ELF-1 (cell line): ENCODE measurements at regions not wholly inside any gene's neighbourhood (a gene's known extent, or its start where the extent isn't known, plus 50 kb on each side); places are given as distances from the start of the nearest gene placed in this dataset.

Experiments
- DNase-seq: peaks from one replicate; pipeline ENCODE4 v3.0.0-alpha.2; 2016; ENCODE audit warnings: low read depth, low spot score

DNA sequence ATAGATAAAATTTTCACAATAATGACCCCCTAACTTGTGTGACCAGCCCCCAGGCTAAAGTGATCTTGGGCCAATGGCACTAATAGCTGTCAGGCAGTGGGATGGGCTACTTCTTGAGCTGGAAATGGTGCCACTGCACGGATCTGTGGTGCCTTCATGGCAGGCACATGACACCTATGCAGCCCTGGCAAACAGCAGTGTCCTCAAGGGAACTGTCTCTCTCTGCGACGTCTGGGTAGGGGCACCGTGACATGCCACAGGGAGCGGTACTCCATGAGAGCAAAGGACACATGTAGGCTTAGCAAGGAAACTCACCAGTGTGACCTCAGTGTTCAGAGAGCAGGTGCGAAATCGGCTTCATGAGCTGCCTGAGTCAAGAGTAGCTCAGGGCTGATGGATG, 161.7 kb upstream of the TWIST2 start:
- DNase-seq, result no peak

DNA sequence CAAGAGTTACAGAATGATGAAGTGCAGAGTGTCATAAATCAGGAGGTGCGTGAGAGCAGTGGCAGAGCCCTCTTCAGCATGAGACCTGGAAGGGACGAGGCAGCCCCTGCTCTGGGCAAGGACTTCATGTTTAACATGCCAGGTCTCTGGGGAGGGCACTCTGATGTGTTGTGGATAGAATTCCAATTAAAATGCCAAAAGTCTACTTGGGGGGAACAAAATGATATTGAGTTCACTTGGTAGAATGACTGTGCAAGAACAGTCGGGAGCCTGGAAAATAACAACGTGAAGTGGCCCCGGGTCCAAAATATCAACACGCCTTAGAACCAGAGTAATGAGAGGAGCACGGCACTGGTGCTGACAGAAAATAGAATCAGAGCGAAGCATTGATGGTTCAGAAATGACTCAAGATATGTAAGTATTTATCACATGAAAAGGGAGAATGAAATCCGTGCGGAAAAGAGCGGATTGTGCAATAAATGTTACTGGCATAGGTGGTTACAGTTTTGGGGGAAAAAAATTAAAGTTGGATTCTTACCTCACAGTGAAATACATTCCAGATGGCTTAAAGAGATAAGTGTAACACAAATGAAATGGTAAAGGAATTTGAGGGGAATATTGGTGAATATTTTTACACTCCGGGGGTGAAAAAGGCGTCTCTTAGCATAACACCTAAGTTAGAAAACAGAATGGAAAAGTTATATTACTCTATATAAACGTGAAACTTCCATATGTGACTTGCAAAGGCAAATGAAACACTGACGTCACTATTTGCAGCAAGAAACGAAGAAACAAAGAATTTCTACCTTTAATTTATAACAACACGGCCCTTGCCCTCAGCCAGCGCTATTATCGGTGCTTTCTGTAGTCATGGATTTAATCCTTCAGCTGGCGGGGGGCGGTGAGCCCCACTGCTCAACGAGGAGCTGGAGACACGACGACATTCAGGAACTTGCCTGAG, 159.4 kb upstream of the TWIST2 start:
- no peak for DNase-seq

DNA sequence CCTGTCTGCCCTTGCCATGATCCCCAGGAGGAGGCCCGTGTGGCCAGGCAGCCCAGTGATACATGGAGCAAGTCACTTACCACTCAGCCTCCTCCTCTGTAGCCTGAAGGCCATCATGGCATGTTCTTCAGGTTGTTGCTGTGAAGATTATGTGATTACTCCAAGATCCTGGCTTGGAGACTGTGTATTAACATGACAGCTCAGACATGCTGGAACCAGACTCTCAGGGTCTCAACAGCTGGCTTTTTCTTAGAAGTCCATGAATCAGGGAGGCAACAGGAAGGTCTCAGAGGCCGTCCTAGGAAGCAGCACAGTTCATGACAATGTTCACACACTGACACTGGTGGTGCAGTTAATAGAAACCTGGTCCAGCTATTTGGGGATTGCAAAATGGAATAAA, 158.6 kb upstream of the TWIST2 start:
- no peak for DNase-seq

DNA sequence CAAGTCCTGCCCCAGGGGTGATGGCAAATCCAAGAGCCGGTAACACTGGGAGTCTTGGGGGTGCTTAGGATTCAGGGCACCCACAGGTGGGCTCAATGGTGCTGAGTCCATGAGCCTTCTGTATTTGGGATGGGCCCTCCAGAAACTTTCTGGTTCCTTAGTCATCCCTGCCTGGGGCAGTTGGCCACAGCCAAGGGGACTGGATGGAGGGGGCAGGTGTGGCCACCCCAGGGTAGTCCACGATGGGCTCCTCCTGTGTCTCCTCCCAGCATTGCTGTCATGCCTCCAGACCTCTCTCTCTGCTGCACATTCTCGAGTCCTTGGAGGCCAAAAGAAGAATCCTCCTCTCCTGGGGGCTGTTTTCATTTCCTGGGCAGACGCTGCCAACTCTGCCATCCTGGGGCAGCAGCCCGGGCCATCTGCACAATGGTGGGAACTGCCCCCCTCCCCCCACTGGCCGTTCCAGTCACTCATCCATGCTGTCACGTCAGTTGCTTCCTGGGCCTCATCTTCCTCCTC, 158.0 kb upstream of the TWIST2 start:
- DNase-seq, result no peak

DNA sequence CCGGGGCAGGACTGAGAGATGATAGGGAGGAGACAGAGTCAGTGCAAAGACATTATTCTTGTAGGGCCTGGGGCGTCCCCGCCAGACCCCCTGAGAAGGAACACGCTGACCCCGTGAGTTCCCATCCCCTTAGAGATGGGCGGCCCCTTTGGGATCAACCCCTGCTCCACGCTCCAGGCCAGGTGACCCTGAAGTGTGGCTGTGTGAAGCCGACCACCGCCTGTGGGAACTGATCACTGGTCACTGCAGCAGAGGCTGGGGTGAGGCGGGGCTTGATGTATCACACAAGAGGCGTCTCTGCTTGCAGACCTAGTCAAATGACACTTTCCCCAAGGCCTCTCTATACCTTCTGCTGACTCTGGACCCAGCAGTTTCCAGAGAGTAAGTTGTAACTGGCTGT, 157.4 kb upstream of the TWIST2 start:
- no peak for DNase-seq

DNA sequence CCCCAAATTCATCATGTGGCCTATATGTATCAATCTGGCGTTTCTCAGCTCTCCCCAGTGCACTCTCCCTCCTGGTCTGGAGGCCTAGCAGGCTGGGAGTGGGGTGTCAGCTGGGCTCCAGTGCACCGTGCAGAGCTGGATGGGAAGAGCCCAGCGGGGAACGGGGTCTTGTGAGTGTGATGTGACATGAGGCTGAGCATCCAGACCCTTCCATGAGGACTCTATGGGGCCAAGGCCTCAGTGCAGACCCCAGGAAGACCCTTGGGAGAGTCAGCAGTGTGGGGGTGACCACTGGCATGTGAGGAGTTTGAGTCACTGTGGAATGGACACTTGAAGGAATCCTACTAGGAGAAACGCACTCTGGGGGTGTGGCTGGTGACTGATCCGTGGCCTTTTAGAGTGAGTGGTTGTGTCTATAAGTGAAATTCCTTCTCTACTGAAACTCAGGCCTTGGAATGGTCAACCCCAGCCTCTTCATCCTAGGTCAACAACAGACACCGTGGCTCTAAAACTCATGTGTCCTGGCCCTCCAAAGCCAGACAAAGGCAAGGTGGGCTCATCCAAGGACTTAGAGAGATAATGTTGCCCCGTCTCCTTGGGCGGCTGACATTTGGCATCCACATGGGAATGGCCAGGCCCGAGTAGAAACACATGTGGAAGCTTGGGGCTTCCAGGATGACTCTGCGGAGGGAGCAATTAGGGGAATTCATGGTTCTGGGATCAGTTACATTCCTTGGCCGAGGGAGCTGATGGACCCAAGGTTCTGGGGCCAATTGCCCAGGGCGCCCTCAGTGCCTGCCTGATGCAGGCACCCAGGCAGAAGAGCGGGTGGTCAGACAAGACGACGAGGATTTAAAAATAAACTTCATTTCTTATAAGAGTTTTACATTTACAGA, 156.0 kb upstream of the TWIST2 start:
- DNase-seq, result no peak

DNA sequence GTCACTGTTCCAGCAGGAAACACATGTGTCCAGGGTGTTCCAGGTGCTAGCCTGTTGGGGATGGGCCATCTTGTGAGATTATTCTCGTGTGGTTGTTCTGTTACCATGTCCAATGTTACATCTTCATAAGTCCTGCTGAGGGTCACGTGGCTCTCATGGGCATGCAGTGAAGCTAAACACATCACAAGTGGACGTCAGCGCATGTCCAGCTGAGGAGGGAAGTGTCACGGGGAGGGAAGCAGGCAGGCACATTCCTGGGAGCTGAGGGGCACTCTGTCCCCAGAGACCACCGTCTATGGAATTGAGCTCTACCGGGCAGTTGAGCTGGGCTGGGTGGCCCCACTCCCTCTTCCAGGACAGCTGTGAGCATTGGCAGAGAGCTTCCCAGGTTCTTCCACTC, 155.3 kb upstream of the TWIST2 start:
- no peak for DNase-seq

DNA sequence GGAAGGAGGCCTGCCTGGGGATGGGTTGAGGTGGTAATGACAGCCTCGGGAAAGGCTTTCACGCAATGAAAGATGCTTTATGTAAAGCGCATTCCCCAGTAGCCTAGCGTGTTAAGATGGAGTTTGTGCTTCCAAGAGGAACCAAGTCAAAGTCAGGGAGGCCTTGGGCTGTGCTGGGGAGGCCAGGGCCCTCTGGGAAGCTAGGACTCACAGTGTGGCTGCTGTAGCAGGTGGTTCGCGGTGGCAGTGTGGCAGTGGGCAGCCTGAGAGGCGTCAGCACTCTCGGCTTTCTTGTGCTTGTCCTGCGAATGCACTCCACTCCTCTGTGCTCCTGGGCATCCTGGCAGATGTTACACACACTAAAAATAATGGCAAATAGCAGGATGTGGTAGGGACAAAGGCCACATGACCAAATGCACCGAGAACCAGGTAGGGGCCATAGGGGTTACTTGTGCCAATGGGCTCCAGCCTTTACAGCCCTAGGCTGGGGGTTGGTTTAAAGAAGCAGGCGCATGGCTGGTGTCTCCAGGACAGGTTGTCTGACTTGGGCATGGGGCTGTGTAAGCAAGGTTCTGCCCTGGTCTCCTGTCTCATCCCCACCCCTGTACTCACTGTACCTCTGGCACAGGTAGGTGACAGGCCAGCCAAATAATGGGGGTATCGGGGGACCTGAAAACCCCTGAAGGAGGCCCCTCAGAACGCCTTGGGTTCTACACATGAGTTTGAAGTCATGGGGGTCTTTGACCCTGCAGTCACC, 154.4 kb upstream of the TWIST2 start:
- no peak for DNase-seq

DNA sequence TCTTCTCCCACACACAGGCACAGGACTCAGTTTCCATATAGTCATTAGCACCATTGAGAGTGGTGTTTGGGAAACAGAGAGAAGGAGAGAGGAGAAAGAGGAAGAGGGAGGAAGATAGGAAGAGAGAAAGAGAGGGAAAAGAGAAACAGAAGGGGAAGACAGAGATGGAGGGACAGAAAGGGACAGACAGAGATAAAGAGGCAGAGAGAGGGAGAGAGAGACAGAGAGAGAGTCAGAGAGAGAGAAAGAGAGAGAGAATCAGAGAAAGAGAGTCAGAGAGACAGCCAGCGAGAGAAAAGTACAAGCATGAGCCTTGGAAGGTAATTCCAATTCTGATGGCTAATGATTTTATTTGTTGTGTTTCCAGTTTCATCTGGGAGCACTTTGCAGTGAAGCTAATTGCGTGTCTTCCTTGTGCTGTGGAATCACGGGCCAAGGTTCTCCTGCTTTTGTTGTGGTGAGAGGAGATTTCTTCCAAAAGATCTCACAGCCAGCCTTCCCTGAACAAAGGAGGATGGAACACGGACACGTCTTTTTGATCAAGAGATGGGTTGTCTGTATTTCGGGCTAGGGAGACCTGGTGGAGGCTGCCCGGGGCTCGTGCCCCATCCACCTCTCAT, 153.6 kb upstream of the TWIST2 start:
- DNase-seq, result no peak

DNA sequence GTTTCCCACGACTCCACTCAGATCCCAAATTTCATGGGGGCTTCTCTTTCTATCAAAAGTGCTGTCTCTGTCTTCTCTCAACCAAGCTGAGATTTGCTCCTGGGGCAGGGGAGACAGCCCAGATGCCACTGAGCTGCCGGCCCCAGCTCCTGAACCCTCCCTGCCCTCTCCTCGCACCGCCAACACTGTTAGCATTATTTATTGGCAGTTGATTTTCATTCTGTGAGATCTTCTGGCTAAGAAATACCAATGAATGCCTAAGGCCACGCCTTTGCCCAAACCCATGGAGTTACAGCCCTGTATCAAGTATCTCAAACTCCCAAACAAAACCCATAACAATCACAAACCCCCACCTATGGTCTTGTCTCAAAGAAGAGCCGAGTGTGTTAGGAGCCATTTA, 153.0 kb upstream of the TWIST2 start:
- no peak for DNase-seq

DNA sequence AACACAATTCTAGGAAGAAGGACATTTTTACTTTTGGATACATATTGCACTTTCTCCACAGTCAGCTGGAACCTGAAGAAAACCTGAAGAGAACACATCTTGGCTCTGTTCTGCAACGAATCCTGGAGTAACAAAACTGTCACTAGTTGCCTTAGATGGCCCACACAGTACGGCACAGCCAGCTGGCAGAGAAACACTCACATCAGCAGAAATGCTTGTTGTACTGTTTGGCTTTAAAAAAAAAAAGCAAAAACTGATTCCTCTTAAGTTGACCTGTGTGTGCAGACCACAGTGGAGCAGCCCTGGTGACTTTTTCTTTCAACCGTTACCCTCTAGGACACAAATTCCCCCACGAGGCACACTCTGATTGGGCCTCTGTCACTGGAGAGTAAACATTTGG, 152.3 kb upstream of the TWIST2 start:
- no peak for DNase-seq

DNA sequence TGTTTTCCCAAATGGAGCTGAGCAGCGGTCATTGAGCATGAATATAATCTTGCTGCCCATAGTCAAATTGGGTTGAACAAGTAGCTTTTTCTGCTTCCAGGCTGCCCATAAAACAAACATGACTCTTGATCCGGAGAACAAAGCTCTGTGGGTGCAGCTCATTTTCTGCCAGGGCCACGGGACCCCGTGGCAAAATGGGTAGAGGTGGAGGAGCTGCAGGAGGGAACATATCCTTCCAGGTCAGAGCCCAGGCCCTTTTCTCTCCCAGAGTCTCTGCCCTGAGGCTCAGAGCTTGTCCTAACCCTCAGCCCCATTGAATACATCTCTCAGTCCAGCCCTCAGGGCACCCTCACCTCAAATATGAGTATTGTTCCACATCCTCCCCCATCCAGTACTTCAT, 151.6 kb upstream of the TWIST2 start:
- DNase-seq, result no peak

DNA sequence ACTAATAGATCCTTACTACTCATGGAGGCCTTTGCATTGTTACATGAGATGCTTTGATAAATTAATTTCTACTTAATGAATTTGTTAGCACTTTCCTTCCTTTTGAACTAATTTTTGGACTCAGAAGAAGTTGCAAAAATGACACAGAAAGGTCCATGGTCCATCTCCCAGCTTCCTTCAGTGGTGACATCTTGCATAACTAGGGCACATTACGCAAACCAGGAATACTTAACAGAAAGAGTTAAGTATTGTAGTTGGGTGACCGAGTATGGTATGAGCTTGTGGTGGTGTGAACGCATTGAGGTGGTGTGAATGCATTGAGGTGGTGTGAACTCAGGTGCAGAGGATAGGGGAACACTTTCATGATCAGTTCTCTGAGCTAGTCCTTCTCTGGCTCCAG, 151.1 kb upstream of the TWIST2 start:
- DNase-seq, result no peak

DNA sequence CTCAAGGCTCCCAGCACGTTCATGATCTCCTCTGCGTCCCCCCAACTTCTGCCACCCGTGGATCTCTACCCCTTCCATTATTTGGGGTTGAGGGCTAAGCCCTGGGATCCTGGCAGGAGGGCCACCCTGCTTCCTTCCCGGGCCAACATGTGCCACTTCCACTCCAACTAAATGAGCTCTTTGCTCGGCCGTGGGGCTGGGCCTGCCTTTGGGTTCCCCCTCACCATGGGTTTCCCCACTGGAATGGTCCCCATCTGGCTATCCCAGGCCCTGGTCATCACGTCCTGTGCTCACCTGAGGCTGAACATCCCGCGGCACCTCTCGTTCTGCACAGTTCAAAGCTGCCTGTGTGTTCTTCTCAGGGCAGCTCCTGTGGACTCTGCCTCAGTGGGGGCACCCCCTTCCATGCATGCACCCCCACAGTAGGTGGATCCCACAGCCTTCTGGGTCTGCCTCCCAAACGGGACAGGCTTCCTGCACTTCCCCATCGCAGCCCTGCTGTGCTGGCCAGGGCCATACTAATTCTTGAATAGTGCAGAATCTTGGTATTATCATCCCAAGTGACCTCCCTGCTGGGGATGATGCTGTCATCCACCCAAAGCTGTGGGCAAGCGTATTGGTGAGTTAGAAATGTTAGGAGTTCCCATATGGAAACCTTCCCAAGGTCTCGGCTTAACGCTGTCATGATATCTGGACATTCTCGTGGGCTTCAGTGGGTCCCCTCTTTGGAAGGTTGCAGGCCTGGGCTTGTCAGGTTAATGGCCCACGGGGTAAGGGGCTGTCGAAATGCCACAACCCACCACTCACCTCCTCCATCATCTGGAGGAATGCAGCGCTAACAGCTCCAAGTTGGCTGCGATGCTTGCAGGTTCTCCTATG, 150.5 kb upstream of the TWIST2 start:
- no peak for DNase-seq

DNA sequence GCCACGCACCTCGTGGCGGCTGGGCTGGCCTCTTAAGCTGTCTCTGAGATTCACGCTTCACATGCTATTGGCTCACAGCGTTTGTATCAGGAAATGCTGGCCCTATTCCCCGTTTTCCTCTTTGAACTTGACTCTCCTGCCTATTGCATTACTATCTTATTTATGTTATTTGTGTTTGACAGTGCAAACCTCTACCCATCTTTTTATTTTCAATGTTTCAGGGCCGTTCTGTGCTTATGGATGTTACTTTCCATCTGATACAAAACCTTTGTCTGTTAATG, 149.9 kb upstream of the TWIST2 start:
- DNase-seq, result no peak

DNA sequence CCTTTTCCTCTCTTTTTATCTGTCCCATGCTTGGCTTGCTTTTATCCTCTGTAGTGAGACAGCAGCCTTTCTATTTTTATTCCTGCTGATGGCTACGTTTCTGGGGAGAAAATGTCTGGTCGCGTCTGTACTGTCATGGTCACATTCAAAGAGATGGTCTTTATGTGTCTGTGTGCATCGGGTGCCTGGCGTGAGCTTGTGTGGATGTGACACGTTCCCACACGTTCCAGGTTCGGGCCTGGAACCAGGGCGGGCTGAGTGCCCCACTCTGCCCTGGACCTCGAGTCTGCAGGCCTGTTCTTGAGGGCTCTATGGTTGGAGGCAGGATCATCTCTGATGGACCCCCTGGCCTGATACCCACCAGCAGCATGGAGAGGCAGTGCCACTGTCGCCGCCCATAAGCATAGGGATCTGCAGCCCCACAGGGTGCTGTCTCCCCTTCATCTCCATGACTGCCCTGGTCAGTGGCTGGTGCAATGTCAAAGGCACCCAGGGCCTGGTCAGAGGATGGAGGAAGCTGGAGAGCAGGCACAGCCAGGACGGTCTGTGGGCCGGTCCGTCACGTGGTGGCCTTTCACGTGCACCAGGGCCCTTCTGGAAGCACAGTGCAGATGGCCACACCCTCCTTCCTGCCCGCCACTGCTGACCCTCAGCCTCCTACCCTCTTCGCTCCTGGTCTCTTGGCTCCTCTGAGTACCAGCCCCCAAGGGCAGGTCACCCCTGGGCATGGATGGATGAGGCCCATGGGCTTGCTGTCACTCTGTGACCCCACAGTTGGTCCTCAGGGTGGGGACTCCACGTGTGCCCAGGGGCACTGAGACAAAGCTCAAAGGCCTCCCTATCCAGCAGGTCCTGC, 149.2 kb upstream of the TWIST2 start:
- no peak for DNase-seq

DNA sequence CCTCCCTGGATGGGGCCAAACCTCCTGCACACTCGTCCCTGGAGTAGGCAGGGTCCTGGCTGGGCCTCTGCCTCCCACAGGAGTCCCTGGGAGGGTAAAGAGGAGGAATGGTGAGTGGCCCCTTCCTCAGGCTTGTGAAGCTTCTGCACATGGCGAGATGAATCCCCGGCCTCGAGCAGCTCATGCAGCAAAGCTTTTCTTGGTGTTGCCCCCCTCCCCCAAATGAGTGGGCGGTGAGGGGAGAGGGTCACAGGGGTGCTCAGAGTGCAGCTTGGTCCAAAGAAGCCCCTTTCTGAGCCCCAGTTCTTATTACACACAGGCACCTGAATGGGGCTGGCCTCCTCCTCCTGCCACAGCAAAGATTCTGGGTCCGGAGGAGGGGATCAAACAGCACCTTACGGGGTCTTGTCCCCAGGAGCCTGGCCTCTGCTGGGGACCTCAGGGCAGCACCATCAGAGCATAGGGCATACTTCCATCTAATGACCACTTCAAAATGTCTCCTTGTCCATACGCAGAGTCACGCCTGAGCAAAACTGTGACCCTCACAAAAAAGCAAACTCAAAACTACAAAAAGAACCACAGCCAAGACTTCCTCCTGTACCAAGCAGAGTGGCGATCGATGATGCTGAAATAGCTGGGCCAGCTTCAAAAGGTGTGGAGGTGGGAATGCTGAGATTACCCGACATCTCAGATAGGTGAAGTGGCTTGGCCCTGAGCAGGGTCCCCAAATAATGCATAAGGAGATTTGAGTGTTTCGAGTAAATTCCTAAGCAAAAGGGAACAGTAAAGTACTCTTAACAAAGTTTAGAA, 148.4 kb upstream of the TWIST2 start:
- DNase-seq, result no peak

DNA sequence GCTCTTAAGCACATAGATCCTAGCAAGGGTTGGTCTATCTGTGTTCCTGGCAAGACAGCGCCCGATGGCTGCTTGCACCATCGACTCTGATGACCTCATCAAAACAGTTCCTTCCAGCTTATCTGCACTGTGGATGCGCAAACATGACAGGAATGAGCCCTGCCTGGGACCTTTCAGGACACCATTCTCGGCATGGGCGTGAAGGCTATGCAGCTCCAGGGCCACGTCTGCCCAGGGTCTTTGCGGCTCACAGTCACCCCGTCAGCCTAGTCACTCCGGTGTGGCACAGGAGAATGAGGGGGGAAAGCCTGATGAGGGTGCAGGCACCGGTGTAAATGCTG, 147.8 kb upstream of the TWIST2 start:
- peak; percentile 39 for DNase-seq
